Left lung (tissue), 4 donors: ENCODE measurements at regions not wholly inside any gene's neighbourhood (a gene's known extent, or its start where the extent isn't known, plus 50 kb on each side); places are given as distances from the start of the nearest gene placed in this dataset.
A peak's percentile ranks its signal among the peaks of the same experiment; 100 is the strongest.

ENCODE experiments used
- ATAC-seq: fragments of 200-7000 bp; cut with Tn5 transposase; one replicate; pipeline ENCODE4 v1.9.1; 2020; ENCODE audit warnings: moderate library complexity
- DNase-seq, 4 donors: peaks; one replicate each; pipeline ENCODE4 v3.0.0-alpha.2; 2013 to 2020
- H3K27ac ChIP-seq, 2 donors: fragments of 200-600 bp; sonication (generic) in 1 of 2; one replicate each; pipeline versions ENCODE4 v1.5.0 to v1.8.0; 2020 to 2021
- H3K27me3 ChIP-seq, 2 donors: fragments of 200-600 bp; sonication (generic) in 1 of 2; one replicate each; pipeline versions ENCODE4 v1.5.0 to v1.8.0; 2020 to 2021
- H3K36me3 ChIP-seq, 2 donors: fragments of 200-600 bp; sonication (generic) in 1 of 2; one replicate each; pipeline versions ENCODE4 v1.5.0 to v1.8.0; 2020 to 2021
- H3K4me1 ChIP-seq, 2 donors: fragments of 200-600 bp; one replicate each; pipeline ENCODE4 v1.8.0; 2021
- H3K4me3 ChIP-seq, 2 donors: fragments of 200-600 bp; sonication (generic) in 1 of 2; one replicate each; pipeline versions ENCODE4 v1.5.0 to v1.8.0; 2020 to 2021; ENCODE audit warnings: mild to moderate bottlenecking in 1 of 2
- H3K9me3 ChIP-seq, 2 donors: fragments of 200-600 bp; sonication (generic) in 1 of 2; one replicate each; pipeline versions ENCODE4 v1.5.0 to v1.8.0; 2020 to 2021
- CTCF ChIP-seq, 2 donors: fragments of 200-600 bp; sonication (generic) in 1 of 2; IDR thresholded peaks; one replicate each; pipeline versions ENCODE4 v1.5.0 to v1.8.0; 2021; ENCODE audit warnings: antibody characterized with exemption in 2 of 2
- intact Hi-C, 2 donors: fragments of 100-400 bp; cut with DNase I; formaldehyde crosslinking; loops; one replicate each; pipeline versions ENCODE4 v1.11.2 to v1.14.2; 2022
- donor health status: DM: no; HTN: yes; CAD: no.
- donor health status: DM: no; HTN: no; CAD: no.

GRCh38 chr5:18745042-18745987 lies 1111.1 kb downstream of the TAF11L14 start:
- H3K9me3 ChIP-seq = no peaks in the 10 kb centered on the region
- H3K27ac ChIP-seq = peak overlapping the region; percentile 72 to 77
- H3K4me1 ChIP-seq = peaks cover 0 to 15% of the 10 kb centered on the region in 2 donors
- H3K4me3 ChIP-seq = peak overlapping the region; percentile 30 to 53
- ATAC-seq (peak; percentile 56), DNase-seq (peak in 1 of 4 donors; percentile 34)
- TF ChIP-seq CTCF (IDR thresholded peaks at IDR 0.05) = no peak
- H3K27me3 ChIP-seq = no peaks in the 10 kb centered on the region
- no peaks in the 10 kb centered on the region for H3K36me3 ChIP-seq
- intact Hi-C loops = no loop called here

GRCh38 chr5:18745988-18746615 lies 1111.8 kb downstream of the TAF11L14 start:
- peak in 1 of 4 donors; percentile 8 for DNase-seq
- peak; percentile 84 for ATAC-seq
- peak overlapping the region; percentile 30 to 53 for H3K4me3 ChIP-seq
- TF ChIP-seq CTCF (IDR thresholded peaks at IDR 0.05) = no peak
- peak overlapping the region; percentile 72 to 77 for H3K27ac ChIP-seq
- H3K9me3 ChIP-seq = no peaks in the 10 kb centered on the region
- no peaks in the 10 kb centered on the region for H3K27me3 ChIP-seq
- no peaks in the 10 kb centered on the region for H3K36me3 ChIP-seq
- H3K4me1 ChIP-seq = peaks cover 0 to 15% of the 10 kb centered on the region in 2 donors
- intact Hi-C loops = no loop called here

- no peak overlapping the region for H3K27ac ChIP-seq
- no peaks in the 10 kb centered on the region for H3K36me3 ChIP-seq
- peaks cover 0 to 10% of the 10 kb centered on the region in 2 donors for H3K4me1 ChIP-seq
- no peaks in the 10 kb centered on the region for H3K27me3 ChIP-seq
- intact Hi-C loops = no loop called here
- TF ChIP-seq CTCF (IDR thresholded peaks at IDR 0.05) = no peak
- no peak overlapping the region for H3K4me3 ChIP-seq
- no peak for ATAC-seq
- no peak for DNase-seq
- H3K9me3 ChIP-seq = no peaks in the 10 kb centered on the region
Observed at GRCh38 chr5:18749763-18750162, 1115.5 kb downstream of the TAF11L14 start.

- no peaks in the 10 kb centered on the region for H3K9me3 ChIP-seq
- intact Hi-C loops = no loop called here
- ATAC-seq = no peak
- no peaks in the 10 kb centered on the region for H3K36me3 ChIP-seq
- no peak for DNase-seq
- H3K4me3 ChIP-seq = no peak overlapping the region
- no peaks in the 10 kb centered on the region for H3K4me1 ChIP-seq
- no peak for TF ChIP-seq CTCF (IDR thresholded peaks at IDR 0.05)
- H3K27me3 ChIP-seq = no peaks in the 10 kb centered on the region
- H3K27ac ChIP-seq = no peak overlapping the region
Observed at GRCh38 chr5:18752317-18752716, 1118.1 kb downstream of the TAF11L14 start.

GRCh38 chr5:18754201-18754600 lies 1119.9 kb downstream of the TAF11L14 start:
- Histone ChIP-seq H3K27me3 (no peaks in the 10 kb centered on the region), H3K4me1 (no peaks in the 10 kb centered on the region), H3K36me3 (no peaks in the 10 kb centered on the region), H3K9me3 (no peaks in the 10 kb centered on the region), H3K4me3 (no peak overlapping the region), H3K27ac (no peak overlapping the region)
- no peak for DNase-seq
- intact Hi-C loops = no loop called here
- ATAC-seq = no peak
- TF ChIP-seq CTCF (IDR thresholded peaks at IDR 0.05) = no peak
